GM12878 (cell line): ENCODE measurements at regions not wholly inside any gene's neighbourhood (a gene's known extent, or its start where the extent isn't known, plus 50 kb on each side); places are given as distances from the start of the nearest gene placed in this dataset.

Experiments used
- ASH2L ChIP-seq: fragments of 300-600, 200-600 bp; sonication (generic); IDR thresholded peaks from 2 replicates; pipeline ENCODE4 v1.6.1; 2017; ENCODE audit warnings: low read depth, mild to moderate bottlenecking, borderline replicate concordance
- CTCF ChIP-seq, 3 experiments: IDR thresholded peaks in 2 of 3; conservative IDR thresholded peaks in 1 of 3; 2 replicates each; pipeline ENCODE4 v1.5.1; 2011; ENCODE audit warnings: low read depth in 3 of 3, low read length in 3 of 3, mild to moderate bottlenecking in 3 of 3, control low read depth in 2 of 3, moderate library complexity in 2 of 3, inconsistent platforms in 1 of 3, mixed read lengths in 1 of 3; ENCODE audit not compliant: control insufficient read depth in 2 of 3, insufficient read depth in 1 of 3; ENCODE audit errors: extremely low read depth in 1 of 3
- ESRRA ChIP-seq: IDR thresholded peaks from 2 replicates; pipeline ENCODE4 v1.6.1; 2012; ENCODE audit warnings: mild to moderate bottlenecking, low read length, improper control_type of control experiment
- PAX5 ChIP-seq: IDR thresholded peaks from 2 replicates; pipeline ENCODE4 v1.6.1; 2011; ENCODE audit warnings: low read depth, low read length, borderline replicate concordance
- POLR2A ChIP-seq: IDR thresholded peaks from 2 replicates; pipeline ENCODE4 v1.6.1; 2011; ENCODE audit warnings: low read depth, mild to moderate bottlenecking, low read length
- POLR2AphosphoS5 ChIP-seq: IDR thresholded peaks from 2 replicates; pipeline ENCODE4 v1.6.1; 2011; ENCODE audit warnings: mild to moderate bottlenecking, low read length, inconsistent platforms
- USF1 ChIP-seq: IDR thresholded peaks from 2 replicates; pipeline ENCODE4 v1.6.1; 2011; ENCODE audit warnings: borderline replicate concordance, low read depth, mild to moderate bottlenecking, moderate library complexity, mixed read lengths, low read length; ENCODE audit not compliant: insufficient read depth; ENCODE audit errors: extremely low read length
- ZBTB33 ChIP-seq: fragments of 450-650 bp; IDR thresholded peaks from 2 replicates; pipeline ENCODE4 v1.6.1; 2017; ENCODE audit warnings: mild to moderate bottlenecking

GRCh38 chr11:57873196-57873911, 111.8 kb downstream of the CTNND1 start:
- TF ChIP-seq ESRRA: no peak
- no peak for TF ChIP-seq ZBTB33
- no peak for TF ChIP-seq POLR2AphosphoS5
- TF ChIP-seq ASH2L: no peak
- no peak for TF ChIP-seq USF1
- no peak for TF ChIP-seq POLR2A
- TF ChIP-seq PAX5: no peak
- no peak for TF ChIP-seq CTCF (IDR thresholded peaks at IDR 0.05 in 2 of 3, conservative IDR thresholded peaks at IDR 0.05 in 1 of 3; ENCODE audit: control insufficient read depth in 2 of 3, extremely low read depth in 1 of 3, insufficient read depth in 1 of 3, low read depth in 3 of 3, low read length in 3 of 3)
